SKM-1 (cell line): ENCODE measurements at regions not wholly inside any gene's neighbourhood (a gene's known extent, or its start where the extent isn't known, plus 50 kb on each side); places are given as distances from the start of the nearest gene placed in this dataset.
A peak's percentile ranks its signal among the peaks of the same experiment; 100 is the strongest.

Experiments
- DNase-seq: peaks from one replicate; lab custom pipeline; 2025; ENCODE audit not compliant: unreplicated experiment; lab: John Stamatoyannopoulos, UW

GRCh38 chr4:4808086-4808485 lies 51.4 kb upstream of the MSX1 start:
- DNase-seq, result no peak

- DNase-seq, result no peak
These were observed 53.6 kb upstream of the MSX1 start for GRCh38 chr4:4805887-4806286.

GRCh38 chr4:4803912-4804296 lies 55.6 kb upstream of the MSX1 start:
- no peak for DNase-seq

- DNase-seq, result no peak
These were observed 56.1 kb upstream of the MSX1 start for GRCh38 chr4:4803216-4803911.

- no peak for DNase-seq
These were observed 58.6 kb upstream of the MSX1 start for GRCh38 chr4:4800646-4801408.

GRCh38 chr4:4794421-4794820 lies 65.0 kb upstream of the MSX1 start:
- DNase-seq, result no peak

GRCh38 chr4:4792466-4792865 lies 67.0 kb upstream of the MSX1 start:
- no peak for DNase-seq

GRCh38 chr4:4791299-4792111 lies 68.0 kb upstream of the MSX1 start:
- DNase-seq, result no peak

- peak; percentile 57 for DNase-seq
These were observed 70.0 kb upstream of the MSX1 start for GRCh38 chr4:4789462-4789861.

- DNase-seq, result no peak
These were observed 70.9 kb upstream of the MSX1 start for GRCh38 chr4:4788573-4788972.

- DNase-seq, result peak; percentile 69
These were observed 72.0 kb upstream of the MSX1 start for GRCh38 chr4:4787421-4787820.

GRCh38 chr4:4784379-4784778 lies 75.1 kb upstream of the MSX1 start:
- DNase-seq, result no peak

- DNase-seq, result no peak
These were observed 75.6 kb upstream of the MSX1 start for GRCh38 chr4:4783847-4784246.

GRCh38 chr4:4782969-4783368 lies 76.5 kb upstream of the MSX1 start:
- no peak for DNase-seq

GRCh38 chr4:4781936-4782707 lies 77.3 kb upstream of the MSX1 start:
- no peak for DNase-seq

GRCh38 chr4:4780729-4781244 lies 78.7 kb upstream of the MSX1 start:
- no peak for DNase-seq

- DNase-seq, result no peak
These were observed 80.0 kb upstream of the MSX1 start for GRCh38 chr4:4779486-4779885.

GRCh38 chr4:4779054-4779453 lies 80.4 kb upstream of the MSX1 start:
- DNase-seq, result no peak

GRCh38 chr4:4778554-4778953 lies 80.9 kb upstream of the MSX1 start:
- no peak for DNase-seq

- no peak for DNase-seq
These were observed 82.5 kb upstream of the MSX1 start for GRCh38 chr4:4776934-4777333.

GRCh38 chr4:4776335-4776734 lies 83.1 kb upstream of the MSX1 start:
- no peak for DNase-seq
